ENCODE measurements at regions not wholly inside any gene's neighbourhood (a gene's known extent, or its start where the extent isn't known, plus 50 kb on each side); places are given as distances from the start of the nearest gene placed in this dataset.

GRCh38 chr20:51119914-51120313 is 97.0 kb upstream of the KCNG1 start:
- TF ChIP-seq POLR2A (IDR thresholded peaks at IDR 0.05; ENCODE audit: low read depth, low read length), result no peak
- TF ChIP-seq CTCF (IDR thresholded peaks at IDR 0.05; ENCODE audit: extremely low read depth in 1 of 2, insufficient read depth in 1 of 2, low read depth in 1 of 2, low read length in 2 of 2), result no peak
- no peak for TF ChIP-seq MAX (IDR thresholded peaks at IDR 0.05; ENCODE audit: insufficient read depth, insufficient read length)
- TF ChIP-seq EZH2 (IDR thresholded peaks at IDR 0.05; ENCODE audit: borderline replicate concordance, low read depth, low read length, severe bottlenecking), result no peak
- TF ChIP-seq MYC (IDR thresholded peaks at IDR 0.05; ENCODE audit: low read depth, low read length), result no peak
- TF ChIP-seq POLR2AphosphoS5 (IDR thresholded peaks at IDR 0.05; ENCODE audit: insufficient read depth, low read depth, low read length), result no peak
